ENCODE measurements at regions not wholly inside any gene's neighbourhood (a gene's known extent, or its start where the extent isn't known, plus 50 kb on each side); places are given as distances from the start of the nearest gene placed in this dataset.
A peak's percentile ranks its signal among the peaks of the same experiment; 100 is the strongest.

DNA sequence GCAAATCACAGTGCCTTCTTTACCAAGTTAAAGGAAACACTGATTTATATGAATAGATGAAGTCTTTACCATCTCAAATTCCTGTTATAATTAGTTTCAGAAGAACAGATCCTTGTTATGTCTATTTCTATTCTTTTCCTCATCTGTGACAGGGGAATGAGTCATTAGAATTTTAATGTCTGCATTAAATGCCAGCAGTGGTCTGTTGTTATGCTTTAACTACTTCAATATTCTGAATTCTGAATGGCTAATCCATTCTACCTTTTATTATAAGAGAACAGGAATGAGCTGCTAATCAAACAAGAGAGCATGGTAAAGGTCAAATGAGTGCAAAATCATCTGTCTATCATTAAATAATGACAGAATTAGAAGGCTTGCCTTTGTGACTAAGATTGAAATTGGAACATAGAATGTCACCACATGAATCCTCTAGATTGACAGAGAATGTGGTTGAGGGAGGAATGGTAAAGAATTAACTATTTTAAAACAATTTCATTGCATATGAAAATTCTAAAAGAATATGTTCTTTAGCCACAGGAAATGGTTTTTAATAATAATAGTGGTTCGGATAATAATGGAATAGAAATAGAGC lies 935.5 kb downstream of the ADGRL3 start:
- no peak for TF ChIP-seq CTCF (IDR thresholded peaks at IDR 0.05)
- no peak for TF ChIP-seq SIN3A (IDR thresholded peaks at IDR 0.05; ENCODE audit: borderline replicate concordance, low read depth, low read length)
- TF ChIP-seq POLR2AphosphoS5 (IDR thresholded peaks at IDR 0.05; ENCODE audit: low read depth, low read length), result peak; percentile 38; the same call in 1 of the 2 replicates
- no peak for TF ChIP-seq CHD2 (IDR thresholded peaks at IDR 0.05; ENCODE audit: low read length, partially characterized antibody)
- TF ChIP-seq, protein P1, sequence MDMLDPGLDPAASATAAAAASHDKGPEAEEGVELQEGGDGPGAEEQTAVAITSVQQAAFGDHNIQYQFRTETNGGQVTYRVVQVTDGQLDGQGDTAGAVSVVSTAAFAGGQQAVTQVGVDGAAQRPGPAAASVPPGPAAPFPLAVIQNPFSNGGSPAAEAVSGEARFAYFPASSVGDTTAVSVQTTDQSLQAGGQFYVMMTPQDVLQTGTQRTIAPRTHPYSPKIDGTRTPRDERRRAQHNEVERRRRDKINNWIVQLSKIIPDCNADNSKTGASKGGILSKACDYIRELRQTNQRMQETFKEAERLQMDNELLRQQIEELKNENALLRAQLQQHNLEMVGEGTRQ (IDR thresholded peaks at IDR 0.05; ENCODE audit: borderline replicate concordance, low read depth, low read length), result no peak
- TF ChIP-seq TAF1 (IDR thresholded peaks at IDR 0.05; ENCODE audit: borderline replicate concordance, low read depth, low read length), result no peak
- TF ChIP-seq EZH2phosphoT487 (IDR thresholded peaks at IDR 0.05; ENCODE audit: borderline replicate concordance, low read depth), result no peak
- TF ChIP-seq USF1 (IDR thresholded peaks at IDR 0.05; ENCODE audit: borderline replicate concordance, low read depth), result no peak
- peak; percentile 82; the same call in 1 of the 2 replicates for TF ChIP-seq PBX3 (IDR thresholded peaks at IDR 0.05)
- TF ChIP-seq, protein P2, sequence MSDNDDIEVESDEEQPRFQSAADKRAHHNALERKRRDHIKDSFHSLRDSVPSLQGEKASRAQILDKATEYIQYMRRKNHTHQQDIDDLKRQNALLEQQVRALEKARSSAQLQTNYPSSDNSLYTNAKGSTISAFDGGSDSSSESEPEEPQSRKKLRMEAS (IDR thresholded peaks at IDR 0.05; ENCODE audit: low read depth), result no peak
- TF ChIP-seq EP300 (IDR thresholded peaks at IDR 0.05; ENCODE audit: borderline replicate concordance in 1 of 2, low read depth in 1 of 2, low read length in 1 of 2), result peak in 1 of 2 experiments; percentile 67; a peak in 1 of 4 replicates
- no peak for TF ChIP-seq MEF2A (IDR thresholded peaks at IDR 0.05; ENCODE audit: borderline replicate concordance, low read depth)
- no peak for TF ChIP-seq RCOR1 (IDR thresholded peaks at IDR 0.05; ENCODE audit: low read length)
- TF ChIP-seq FOXM1 (IDR thresholded peaks at IDR 0.05; ENCODE audit: low read depth), result 0 out of 2 replicates have a peak, but pooled peaks have one; percentile 28
